Fibroblast of upper back skin (primary cell): ENCODE measurements at regions not wholly inside any gene's neighbourhood (a gene's known extent, or its start where the extent isn't known, plus 50 kb on each side); places are given as distances from the start of the nearest gene placed in this dataset.
"Not testable (repeated sequence)": the region's sequence is repeated elsewhere in the genome, so short reads cannot be mapped to it uniquely, and the experiment has no call there.

Experiments
- DNase-seq: peaks from one replicate; pipeline ENCODE4 v3.0.0-alpha.2; 2013

DNA sequence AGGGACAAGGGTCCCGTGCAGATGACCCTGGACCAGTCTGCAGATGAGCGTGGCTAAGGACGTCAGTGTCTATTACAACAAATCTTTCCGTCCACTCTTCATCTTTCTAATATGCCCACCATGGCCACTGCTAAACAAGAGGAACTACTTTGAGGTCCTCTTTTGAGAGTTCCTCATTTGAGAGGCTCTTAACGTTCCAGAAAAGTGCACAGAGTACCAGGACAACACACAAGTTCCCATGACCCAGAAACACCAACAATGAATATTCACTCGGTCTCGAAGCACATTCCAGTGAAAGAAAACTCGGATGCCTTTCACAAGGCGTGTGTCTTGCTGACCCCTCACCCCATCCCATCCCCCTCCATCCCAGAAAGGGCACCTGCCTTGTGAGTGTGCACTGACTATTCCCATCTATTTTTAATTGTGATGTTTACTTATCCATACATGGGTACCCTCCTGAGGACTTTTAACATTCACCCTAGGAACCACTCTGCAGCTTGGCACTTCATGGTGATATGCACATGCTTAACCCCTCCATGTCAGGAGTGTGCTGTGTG is 157.0 kb downstream of the SHANK2 start:
- DNase-seq: no peak

DNA sequence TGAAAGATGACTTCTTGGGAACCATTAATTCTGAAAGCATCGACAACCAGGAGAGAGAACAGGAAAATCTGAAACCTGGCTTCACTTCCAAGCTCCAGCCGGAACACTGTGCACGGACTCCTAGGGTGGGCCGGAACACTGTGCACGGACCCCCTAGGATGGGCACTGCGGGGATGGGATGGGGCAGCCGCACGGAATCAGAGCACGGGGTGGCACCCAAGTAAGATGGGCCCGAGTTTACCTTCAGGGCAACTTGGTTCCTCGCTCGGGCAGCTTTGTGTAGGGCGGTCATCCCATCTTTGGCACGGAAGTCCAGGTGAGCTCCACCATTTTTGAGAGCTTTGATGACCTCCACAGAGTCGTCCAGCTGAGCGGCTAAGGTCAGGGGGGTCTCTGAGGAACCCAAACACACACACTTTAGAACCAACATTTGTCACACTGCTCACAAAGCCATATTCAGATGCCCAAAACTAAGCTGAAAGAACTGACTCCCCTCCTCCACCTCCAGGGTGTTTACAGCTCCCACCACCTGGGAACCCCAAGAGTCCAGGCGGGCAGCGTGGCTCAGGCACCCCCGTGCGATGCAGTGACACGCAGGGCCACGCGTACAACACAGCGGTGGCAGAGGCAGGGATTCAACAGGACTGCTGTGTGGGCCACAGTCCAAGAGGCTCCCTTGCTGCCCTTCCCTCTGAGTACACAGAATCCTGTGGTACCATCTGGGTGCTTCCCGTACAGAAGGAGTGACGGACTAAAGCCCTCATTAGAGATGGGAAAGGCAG is 157.9 kb downstream of the SHANK2 start:
- no peak for DNase-seq

DNA sequence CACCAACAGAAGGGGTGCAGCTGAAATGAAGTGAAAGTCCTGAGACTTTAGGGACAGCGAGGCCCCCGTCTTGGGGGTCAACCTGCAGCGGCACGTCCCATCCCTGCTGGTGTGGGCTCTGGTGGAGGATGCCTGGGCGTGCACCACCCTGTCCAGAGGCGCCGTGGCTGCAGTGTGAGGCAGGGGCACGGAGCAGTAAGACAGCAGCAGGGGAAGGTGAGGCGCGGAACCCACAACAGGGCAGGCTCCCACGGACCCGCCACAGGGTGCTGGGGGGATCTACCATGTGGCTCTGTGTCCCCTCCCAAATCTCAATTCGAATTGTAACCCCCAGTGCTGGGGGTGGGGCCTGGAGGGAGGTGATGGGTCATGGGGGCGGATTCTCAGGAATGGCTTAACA is 158.6 kb downstream of the SHANK2 start:
- no peak for DNase-seq

DNA sequence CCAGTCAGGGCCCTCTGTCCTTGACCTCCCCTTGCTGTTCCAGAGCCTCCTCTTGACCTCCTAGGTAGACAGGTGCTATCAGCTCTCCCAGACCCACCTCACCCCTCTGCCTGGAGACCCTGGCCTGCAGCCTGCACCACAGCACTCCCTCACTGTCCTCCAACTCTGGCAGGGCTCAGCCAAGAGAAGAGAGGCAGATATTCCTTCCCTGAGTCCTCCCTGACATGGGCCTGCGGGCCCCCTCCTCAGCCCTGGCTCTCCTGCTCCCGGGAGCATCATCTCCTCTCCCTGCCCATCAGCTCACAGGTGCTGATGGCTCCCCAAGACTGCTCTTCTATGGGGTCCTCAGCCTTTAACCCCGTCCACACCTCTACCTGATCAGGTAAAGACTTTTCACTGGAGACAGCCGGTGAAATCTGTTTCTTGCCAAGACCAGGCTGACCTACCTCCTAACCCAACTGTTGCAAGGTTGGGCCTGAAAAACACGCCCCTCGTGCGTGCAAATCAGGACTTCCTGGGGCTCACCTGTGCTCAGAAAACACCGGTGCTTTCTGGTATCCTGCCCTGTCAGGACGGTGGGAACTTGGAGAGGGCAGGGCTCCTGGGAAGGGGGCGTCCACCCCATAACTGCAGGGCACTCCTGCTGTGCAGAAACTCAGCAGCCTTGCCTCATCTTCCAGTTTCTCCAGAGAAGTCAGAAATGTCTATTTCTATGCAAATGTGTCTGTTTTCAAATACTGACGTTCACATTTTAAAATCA is 160.7 kb downstream of the SHANK2 start:
- DNase-seq: no peak

DNA sequence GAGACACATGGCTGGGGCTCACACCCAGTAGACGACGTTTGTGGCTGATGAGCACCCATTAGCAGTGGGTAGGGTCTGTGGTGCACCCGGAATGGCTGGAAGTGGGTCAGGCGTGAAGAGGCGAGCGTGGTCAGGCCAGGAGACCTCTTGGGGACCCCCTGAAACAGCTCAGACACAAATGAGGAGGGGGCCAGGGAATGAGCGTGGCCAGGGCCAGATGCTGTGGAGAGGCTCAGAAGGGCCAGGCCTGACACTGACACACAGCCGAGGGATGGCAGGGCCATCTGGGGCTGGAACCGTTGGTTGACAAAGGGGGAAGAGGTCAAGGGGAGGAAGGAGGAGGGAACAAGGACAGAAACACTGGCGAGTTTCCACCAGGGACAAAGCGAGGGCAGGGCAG is 162.8 kb downstream of the SHANK2 start:
- no peak for DNase-seq

DNA sequence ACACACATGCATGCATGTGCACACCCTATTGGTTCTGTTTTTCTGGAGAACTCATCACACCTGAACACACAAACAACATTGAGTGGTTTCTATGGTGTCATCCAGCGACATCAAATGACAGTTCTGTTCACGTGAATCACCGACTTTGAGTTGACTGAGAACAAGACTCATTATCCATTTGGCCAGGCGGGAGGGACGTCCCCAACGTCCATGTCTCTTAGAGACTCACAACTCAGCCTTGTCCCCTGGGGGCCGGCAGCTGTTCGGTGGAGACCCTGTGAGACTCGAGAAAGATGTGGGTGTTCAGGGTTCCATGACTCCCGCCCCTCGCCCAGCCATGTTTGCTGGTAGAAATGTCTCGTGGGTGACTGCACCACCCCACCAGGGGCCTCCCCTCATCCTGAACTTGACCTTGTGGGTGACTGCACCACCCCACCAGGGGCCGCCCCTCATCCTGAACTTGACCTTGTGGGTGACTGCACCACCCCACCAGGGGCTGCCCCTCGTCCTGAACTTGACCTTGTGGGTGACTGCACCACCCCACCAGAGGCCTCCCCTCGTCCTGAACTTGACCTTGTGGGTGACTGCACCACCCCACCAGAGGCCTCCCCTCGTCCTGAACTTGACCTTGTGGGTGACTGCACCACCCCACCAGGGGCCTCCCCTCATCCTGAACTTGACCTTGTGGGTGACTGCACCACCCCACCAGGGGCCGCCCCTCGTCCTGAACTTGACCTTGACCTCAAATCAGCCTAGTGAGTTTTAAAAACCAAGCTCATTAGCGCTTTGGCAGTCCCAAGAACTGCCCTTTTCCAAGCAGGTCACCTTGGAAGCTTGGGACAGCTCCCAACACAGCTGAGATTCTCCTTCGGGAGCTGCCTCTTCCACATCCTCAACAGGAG is 163.8 kb downstream of the SHANK2 start:
- DNase-seq: not testable (repeated sequence)

DNA sequence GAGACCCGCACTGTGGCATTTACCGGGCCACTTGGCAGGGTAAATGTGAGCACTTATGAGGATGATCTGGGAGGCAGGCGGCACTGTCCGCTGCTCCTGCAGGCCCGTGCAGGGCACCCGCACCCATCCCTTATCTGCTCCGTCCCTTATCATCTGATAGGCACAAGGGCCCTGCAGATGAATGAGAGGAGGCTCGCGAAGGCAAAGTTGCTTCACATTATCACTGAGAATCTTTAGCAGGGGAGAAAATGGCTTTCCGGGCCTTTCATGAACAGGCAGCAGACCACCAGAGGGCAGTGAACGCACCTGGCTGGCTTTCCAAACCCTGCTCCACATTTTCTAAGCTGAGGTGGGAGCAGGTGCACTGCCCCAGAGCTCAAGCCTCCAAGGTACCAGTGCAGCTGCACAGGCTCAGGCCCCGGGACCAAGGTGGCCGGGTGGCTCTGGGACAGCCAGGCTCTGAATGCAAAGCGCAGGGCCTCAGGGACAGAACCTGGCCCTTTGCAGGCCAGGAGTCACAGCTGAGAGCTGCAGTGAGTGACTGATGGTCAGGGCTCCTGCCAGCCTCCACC is 165.6 kb downstream of the SHANK2 start:
- DNase-seq: no peak

DNA sequence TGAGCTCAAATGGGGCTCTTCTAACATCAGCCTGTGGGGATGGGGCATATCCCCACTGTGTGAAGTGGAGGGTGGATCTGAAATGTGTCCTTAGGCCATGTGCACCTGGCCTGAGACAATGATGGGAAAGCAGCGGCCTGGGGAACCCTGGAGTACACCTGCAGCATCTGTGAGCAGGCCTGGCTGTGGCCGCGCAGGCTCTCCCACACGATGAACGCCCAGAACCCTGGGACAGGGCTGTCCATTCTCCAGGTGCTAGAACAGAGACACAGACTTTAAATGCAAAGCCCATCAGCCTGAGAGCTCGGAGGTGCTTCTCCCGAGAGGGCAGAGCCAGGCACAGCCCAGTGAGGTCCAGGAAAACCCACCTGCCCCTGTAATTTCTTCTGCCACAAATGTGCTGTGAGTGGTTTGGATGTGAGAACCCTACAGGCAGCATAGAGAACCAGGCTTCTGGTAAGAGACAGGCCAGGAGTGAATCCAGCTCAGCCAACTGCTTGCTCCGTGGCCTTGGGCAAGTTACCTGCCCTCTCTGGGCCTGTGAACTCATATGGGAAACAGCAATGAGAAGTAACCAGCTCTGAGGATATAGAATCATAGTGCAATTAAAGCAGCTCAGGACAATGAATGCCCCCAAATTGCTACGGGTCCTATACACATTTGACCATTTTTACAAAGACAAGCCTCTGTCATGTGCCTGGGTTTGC is 167.9 kb downstream of the SHANK2 start:
- DNase-seq: no peak

DNA sequence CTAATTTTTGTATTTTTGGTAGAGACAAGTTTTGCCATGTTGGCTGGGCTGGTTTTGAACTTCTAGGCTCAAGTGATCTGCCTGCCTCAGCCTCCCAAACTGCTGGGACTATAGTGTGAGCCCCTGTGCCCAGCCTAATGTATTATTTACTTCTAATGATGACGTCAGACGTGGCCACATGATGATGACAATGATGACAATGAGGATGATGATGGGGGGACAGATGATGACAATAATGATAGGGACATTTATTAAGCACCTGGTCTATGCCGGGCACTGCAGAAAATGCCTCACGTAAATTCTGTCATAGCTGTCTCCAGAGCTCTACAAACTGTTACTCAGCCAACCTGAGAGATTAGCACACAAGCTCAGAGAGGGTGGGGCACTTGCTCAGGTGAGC is 169.3 kb downstream of the SHANK2 start:
- DNase-seq: no peak

DNA sequence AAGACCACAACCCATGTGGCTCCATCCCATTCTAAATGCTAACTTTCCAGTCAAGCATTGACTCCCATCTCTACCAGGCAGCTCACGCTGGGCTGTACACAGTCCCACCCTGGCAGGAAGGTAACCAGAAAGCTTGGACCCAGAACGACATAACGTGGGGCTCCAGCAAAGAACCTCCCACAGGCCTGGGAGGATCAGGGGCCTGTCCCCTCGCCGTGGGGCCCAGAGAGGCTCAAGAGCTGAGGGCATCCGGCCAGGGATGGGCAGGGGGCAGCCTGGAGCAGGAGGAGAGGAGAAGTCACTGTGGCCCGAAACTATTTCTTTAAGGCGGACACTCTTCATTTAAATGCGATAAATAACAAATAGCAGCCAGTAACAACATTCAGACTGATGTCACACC is 169.9 kb downstream of the SHANK2 start:
- no peak for DNase-seq

DNA sequence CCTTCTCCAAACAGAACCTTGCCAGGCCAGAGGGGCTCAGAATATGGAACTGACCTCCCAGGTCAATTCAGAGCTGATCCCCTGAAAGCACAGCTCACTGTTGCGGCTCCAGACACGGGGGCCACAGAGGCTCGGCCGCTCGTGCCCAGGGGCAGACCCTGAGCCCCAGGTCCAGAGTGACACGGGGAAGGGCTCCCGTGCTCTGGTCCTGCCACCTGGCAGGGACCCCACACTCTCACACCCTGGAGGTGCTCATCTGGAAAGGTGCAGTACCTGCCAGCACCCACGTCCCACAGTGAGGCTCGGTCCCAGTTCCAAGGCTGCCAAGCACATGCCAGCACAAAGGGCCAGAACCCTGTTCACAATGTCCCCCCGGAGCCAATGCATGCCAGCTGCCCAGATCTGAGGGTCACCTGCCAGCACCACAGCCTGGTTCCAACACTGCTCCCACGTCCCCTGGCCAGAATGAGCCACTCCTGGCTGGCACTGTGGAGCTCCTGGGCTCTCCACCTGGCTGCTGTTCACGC is 170.6 kb downstream of the SHANK2 start:
- no peak for DNase-seq

DNA sequence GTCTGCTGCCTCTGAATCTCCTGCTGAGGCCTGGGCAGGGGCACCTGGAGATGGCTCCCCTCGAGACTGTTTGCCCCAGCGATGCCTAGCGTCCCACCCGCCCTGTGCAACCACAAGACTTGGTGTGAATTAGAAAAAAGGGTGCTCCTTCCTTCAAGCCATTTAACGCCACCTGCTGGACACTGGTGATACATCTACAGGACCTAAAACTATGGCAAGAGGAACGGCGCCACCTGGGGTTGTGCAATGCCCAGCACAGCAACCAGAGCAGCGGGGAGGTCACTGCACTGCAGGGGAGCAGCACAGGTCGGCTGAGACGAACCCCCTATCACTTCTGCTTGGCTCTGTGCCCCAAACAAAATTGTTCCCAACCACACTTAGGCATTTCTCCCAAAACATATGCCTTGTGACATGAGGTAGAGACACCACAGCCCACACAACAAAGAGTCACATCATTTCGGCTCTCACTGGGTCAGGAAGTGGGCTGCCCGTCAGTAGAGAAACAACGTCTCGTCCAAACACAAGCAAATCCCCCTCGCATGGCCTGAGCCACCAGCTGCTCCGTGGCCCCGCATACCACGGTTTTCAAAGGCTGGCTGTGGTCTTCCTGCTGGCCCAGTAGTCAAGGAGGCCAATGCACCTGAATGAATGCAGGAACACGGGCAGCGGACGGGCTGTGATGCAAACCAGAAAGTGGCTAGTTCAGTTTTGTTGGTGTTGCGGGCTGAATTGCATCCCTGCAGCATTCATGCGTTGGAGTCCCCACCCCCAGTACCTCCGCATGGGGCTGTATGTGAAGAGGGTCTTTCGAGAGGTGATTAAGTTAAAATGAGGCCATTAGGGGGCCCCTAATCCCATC is 171.9 kb downstream of the SHANK2 start:
- peak; percentile 50 for DNase-seq

DNA sequence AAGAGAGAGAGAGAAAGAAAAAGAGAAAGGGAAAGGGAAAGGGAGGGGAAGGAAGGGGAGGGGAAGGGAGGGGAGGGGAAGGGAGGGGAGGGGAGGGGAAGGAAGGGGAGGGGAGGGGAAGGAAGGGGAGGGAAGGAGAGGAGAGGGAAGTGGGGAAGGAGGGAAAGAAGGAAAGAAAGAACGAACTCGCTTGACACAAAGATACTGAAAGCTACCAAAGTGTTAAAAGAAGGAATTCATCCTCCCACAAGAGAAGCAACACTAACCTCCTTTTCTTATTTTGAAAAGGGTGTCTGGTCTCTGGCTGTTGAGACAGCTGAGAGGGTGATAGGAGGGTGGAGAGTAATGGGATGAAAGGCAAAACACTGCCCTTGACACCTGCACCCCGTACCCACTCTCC is 172.6 kb downstream of the SHANK2 start:
- DNase-seq: no peak

DNA sequence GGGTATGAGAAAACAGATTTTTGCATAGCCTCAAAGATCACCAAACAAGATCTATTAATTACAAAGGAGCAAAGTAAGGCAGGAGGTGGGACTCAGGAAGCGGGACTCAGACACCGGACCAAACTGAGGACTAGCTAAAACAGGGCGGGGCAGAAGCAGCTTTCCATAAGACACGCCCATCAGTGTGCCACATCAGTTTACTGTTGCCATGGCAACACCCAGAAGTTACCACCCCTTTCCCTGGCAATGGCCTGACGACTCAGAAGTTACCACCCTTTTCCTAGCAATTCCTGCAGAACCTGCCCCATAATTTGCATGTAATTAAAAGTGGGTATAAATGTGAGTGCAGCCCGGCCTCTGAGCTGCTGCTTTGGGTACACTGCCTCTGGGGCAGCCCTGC is 173.9 kb downstream of the SHANK2 start:
- DNase-seq: no peak

DNA sequence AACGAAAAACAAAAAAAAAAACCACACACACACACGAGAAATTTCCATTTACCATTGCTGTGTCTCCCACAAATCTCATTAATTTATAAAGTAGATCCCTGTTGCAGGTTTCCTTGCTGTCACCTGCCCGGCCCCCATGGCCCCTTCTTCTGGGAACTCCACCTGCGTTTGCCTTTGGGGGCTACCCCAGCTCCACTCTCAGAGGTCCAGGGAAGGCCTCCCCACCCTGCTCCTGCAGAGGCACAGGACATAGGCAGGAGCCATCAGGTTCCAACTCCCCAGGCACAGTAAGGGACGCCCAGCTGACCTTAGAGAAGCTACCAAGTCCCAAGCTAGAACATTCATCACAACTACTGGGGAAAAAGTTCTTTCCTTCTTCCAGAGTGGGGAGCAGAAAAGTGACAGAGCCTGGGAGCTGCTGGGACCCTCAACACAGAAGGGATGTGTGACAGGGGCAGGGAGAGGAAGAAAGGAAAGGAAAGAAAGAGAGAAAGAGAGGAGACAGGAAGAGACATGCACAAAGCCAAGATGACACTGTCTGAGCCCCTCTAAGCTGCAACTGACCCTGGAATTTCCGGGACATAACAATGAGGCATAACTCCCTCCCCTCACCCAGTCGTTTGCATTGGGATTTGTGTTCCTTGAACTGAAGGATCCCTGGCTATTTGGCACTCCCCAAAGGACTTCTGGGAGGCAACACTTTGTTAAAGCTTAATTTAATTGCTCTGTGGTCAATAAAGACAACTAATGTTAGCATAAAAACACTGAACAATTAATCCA is 175.7 kb downstream of the SHANK2 start:
- no peak for DNase-seq

DNA sequence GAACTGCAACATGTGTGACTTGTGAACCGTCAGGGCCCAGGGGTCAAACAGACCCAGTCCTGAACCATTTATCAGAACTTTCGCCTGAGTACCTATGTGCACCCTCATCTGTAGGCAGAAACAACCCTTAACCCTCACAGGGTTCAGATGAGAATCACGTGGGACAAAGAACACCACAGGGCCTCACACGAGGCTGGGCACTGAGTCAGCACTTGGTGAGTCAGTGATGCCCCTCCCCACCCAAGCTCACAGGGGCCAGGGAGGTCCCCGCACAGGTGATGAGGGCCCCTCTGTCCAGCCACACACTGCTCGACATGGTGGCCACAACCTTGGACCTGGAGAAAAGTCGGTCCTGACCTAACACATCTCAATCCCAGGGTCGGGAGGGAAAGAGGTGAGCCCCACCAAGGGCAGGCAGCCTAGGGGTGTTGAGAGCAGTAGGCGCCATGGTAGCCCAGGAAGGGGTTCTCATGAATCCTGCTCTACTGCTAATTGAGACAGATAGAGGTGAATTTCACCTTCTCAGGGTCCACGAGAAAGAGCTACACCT is 176.4 kb downstream of the SHANK2 start:
- DNase-seq: no peak

DNA sequence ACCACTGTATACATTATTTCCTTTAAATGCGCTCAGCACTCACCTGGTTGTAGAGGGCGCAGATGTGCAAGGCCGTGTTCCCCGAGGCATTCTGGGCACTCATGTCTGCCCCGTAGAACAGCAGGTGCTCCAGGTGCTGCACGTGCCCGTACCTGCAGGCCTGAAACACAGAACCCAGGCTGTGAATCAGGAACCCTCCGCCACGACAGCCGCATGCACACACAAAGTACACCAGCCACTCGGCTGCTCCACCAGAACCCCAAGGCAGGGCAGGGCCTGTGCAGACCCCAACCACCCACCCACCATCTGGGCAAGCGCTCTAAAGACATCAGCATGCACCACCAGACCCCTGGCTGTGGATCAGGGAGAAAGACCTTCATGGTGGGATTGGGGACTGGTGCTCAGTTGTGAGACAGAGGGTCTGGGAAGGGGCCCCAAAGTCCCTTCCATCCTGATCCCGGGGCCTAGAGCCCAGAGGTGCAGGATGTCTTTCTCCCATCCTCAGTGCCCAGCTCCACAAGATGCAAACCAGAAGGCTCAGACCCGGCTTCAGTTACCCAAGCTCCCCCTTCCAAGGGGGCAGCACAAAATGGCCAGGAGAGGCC is 177.2 kb downstream of the SHANK2 start:
- no peak for DNase-seq

DNA sequence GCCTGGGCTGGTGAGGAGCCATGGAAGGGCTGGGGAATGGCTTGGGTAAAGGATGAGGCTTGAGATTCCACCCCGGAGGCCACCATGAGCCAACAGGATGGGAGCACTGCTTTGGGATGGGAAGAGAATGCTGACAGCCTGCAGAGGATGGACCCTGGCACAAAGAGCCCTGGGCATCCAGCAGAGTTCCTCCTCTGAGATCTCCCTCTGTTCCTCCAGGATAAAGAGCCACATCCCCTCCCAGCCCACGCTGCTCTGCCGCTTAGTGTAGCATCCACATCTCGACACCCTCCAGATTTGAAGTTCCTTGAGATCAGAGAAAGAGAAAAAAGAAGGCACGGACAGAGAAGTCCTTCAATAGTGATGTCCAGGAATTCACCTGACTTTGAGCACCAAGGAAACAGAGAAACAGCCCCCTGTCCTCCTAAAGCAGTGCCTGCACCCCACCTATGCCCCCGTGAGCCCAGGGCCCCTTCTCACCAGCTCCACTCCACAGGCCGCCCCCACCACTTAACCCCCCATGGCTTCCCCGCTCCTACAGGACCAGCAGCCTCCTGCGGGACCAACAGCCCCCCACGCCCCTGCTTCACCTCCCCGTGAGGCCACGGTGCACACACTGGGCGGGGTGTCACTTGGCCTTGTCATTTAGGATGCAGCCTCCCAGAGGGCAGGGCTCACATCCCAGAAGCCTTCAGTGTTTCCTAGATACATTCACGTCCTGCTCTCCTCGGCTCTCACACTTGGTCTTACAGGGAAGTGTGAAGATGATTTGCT is 180.5 kb downstream of the SHANK2 start:
- DNase-seq: no peak
